ENCODE measurements at regions not wholly inside any gene's neighbourhood (a gene's known extent, or its start where the extent isn't known, plus 50 kb on each side); places are given as distances from the start of the nearest gene placed in this dataset.

DNA sequence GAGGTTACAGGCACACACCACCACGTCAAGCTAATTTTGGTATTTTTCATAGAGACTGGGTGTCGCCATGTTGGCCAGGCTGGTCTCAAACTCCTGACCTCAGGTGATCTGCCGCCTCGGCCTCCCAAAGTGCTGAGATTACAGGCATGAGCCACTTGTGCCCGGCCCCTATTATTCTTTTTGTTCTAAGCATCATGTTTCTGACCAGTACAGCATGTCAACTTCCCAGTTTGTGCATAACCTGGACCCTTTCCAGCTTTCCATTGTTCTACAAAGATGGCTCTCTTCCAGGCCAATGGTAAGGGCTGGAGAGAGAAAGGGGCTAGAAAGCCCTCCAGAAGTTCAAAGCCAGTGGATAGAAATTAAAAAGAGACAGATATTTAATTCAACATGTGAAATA lies 91.3 kb upstream of the TNFAIP3 start:
- no peaks in the 10 kb centered on the region for H3K9me3 ChIP-seq
- no peaks in the 10 kb centered on the region for H3K27me3 ChIP-seq
- intact Hi-C loops (cut with DNase I; ENCODE audit: low total_unique reads) = no loop called here
- H3K4me1 ChIP-seq = peaks cover 0 to 5% of the 10 kb centered on the region in 2 donors
- H3K36me3 ChIP-seq = no peaks in the 10 kb centered on the region
- H3K4me3 ChIP-seq = no peak overlapping the region
- DNase-seq (no peak), ATAC-seq (peak; percentile 36 to 47)
- in situ Hi-C loops (cut with MboI; ENCODE audit: low sequenced_read_pairs in 4 of 4) = no loop called here
- no peak overlapping the region for H3K27ac ChIP-seq
- no peak for TF ChIP-seq POLR2A (IDR thresholded peaks at IDR 0.05)
- TF ChIP-seq, protein P1, sequence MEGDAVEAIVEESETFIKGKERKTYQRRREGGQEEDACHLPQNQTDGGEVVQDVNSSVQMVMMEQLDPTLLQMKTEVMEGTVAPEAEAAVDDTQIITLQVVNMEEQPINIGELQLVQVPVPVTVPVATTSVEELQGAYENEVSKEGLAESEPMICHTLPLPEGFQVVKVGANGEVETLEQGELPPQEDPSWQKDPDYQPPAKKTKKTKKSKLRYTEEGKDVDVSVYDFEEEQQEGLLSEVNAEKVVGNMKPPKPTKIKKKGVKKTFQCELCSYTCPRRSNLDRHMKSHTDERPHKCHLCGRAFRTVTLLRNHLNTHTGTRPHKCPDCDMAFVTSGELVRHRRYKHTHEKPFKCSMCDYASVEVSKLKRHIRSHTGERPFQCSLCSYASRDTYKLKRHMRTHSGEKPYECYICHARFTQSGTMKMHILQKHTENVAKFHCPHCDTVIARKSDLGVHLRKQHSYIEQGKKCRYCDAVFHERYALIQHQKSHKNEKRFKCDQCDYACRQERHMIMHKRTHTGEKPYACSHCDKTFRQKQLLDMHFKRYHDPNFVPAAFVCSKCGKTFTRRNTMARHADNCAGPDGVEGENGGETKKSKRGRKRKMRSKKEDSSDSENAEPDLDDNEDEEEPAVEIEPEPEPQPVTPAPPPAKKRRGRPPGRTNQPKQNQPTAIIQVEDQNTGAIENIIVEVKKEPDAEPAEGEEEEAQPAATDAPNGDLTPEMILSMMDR (IDR thresholded peaks at IDR 0.05 in 4 of 5, conservative IDR thresholded peaks at IDR 0.05 in 1 of 5) = no peak

DNA sequence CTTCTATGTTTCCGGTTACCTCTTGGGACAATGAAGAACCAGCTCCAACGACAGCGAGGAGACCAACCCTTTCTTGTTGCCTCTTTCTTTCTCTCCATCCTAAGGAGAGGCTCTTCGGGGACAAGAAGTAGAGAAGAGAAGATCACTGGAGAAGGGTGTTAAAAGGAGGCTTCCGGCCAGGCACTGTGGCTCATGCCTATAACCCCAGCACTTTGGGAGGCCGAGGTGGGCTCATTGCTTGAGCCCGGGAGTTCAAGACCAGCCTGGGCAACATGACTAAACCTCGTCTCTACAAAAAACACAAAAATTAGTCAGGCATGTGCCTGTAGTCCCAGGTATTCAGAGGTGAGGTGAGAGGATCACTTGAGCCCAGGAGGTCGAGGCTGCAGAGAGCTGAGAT lies 90.8 kb upstream of the TNFAIP3 start:
- intact Hi-C loops (cut with DNase I; ENCODE audit: low total_unique reads) (no loop called here), in situ Hi-C loops (cut with MboI; ENCODE audit: low sequenced_read_pairs in 4 of 4) (no loop called here)
- no peak for ATAC-seq
- no peak overlapping the region for H3K27ac ChIP-seq
- peaks cover 0 to 5% of the 10 kb centered on the region in 2 donors for H3K4me1 ChIP-seq
- no peak for TF ChIP-seq POLR2A (IDR thresholded peaks at IDR 0.05)
- TF ChIP-seq, protein P1 (IDR thresholded peaks at IDR 0.05 in 4 of 5, conservative IDR thresholded peaks at IDR 0.05 in 1 of 5) = no peak
- H3K36me3 ChIP-seq = no peaks in the 10 kb centered on the region
- no peaks in the 10 kb centered on the region for H3K27me3 ChIP-seq
- H3K9me3 ChIP-seq = no peaks in the 10 kb centered on the region
- no peak for DNase-seq
- no peak overlapping the region for H3K4me3 ChIP-seq

DNA sequence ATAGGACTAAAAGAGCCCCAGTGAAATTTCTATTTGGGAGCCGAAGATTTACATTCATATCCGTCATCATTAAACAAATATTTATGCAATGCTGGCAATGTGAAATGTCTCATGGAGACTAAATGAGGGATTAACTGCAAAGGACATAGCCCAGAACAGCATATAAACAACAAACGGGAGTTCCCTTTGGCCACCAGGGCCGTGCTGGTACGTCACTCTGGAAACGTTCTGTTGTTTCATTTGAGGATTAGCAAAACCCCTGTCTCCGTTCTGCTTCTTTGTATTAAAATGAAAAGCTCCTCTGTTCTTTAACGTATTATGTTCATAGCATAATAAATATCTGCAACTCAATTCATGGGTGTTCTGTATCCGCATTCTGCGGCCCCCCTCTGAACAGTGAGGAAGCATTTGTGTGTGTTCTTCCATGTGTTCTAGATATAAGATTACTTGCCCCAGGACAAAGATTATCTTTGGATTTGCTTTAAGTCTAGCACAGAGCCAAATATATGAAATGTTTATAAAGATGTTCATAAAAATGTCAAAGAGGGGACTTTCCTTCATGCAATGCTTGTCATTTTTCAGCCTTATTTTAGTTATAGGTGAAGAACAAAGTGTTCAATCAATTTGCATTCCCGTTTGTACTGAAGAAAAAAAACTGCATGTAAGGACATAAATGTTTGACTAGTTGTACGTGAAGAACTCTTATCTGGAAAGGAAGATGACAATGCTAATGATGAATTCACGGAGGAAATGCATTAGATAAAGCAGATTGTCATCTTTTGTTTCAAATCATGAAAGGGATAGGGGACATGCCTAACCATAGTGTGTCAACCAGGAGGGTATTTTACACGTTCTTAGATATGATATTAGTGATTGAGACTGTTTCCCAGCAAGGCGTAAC lies 90.0 kb upstream of the TNFAIP3 start:
- H3K4me1 ChIP-seq = peaks cover 0 to 5% of the 10 kb centered on the region in 2 donors
- no peak for ATAC-seq
- H3K4me3 ChIP-seq = no peak overlapping the region
- TF ChIP-seq, protein P1 (IDR thresholded peaks at IDR 0.05 in 4 of 5, conservative IDR thresholded peaks at IDR 0.05 in 1 of 5) = no peak
- TF ChIP-seq POLR2A (IDR thresholded peaks at IDR 0.05) = no peak
- H3K27ac ChIP-seq = no peak overlapping the region
- intact Hi-C loops (cut with DNase I; ENCODE audit: low total_unique reads) (no loop called here), in situ Hi-C loops (cut with MboI; ENCODE audit: low sequenced_read_pairs in 4 of 4) (no loop called here)
- no peak for DNase-seq
- H3K36me3 ChIP-seq = no peaks in the 10 kb centered on the region
- H3K27me3 ChIP-seq = no peaks in the 10 kb centered on the region
- no peaks in the 10 kb centered on the region for H3K9me3 ChIP-seq

DNA sequence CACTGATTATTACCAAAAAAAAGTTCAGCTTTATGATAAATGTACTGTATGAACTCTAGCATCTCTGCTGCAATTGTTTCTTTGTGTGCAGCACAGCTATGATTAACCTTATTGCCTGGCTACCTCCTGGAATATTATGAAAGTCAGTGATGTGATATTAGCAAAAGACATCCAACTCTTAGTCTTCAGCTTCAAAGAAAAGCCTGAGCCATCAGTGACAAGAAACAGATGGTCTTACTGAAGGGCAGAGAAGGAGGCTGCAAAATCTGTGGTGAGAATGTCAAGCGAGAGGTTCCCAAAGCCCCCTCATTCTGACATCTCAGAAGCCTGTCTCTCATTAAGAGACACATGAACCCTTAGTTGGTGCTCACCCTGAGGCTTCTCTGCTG lies 89.4 kb upstream of the TNFAIP3 start:
- in situ Hi-C loops (cut with MboI; ENCODE audit: low sequenced_read_pairs in 4 of 4) (no loop called here), intact Hi-C loops (cut with DNase I; ENCODE audit: low total_unique reads) (no loop called here)
- no peaks in the 10 kb centered on the region for H3K27me3 ChIP-seq
- TF ChIP-seq, protein P1 (IDR thresholded peaks at IDR 0.05 in 4 of 5, conservative IDR thresholded peaks at IDR 0.05 in 1 of 5) = no peak
- H3K4me3 ChIP-seq = no peak overlapping the region
- no peaks in the 10 kb centered on the region for H3K36me3 ChIP-seq
- DNase-seq (no peak), ATAC-seq (no peak)
- no peak overlapping the region for H3K27ac ChIP-seq
- peaks cover 0 to 5% of the 10 kb centered on the region in 2 donors for H3K4me1 ChIP-seq
- no peaks in the 10 kb centered on the region for H3K9me3 ChIP-seq
